ENCODE measurements at regions not wholly inside any gene's neighbourhood (a gene's known extent, or its start where the extent isn't known, plus 50 kb on each side); places are given as distances from the start of the nearest gene placed in this dataset.

DNA sequence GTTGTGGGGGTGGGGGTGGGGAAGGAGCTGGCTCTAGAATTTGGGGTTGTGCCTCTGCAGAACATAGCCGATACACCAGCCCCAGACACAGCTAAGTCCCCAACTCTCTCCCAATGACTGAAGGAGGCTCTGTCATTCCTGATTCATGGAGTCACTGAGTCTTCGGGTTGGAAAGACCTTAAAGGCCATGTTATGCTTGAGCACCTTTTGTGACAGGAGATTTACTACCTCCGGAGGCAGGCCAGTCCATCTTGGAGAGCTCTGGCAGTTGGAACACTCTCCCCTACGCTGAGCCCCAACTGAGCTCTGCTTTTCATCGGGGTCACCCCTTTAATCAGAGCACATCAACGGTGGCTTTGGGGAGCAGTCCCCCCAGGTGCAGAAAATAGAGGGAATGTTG lies 284.4 kb upstream of the GJB5 start:
- TF ChIP-seq POLR2A (IDR thresholded peaks at IDR 0.05) (no peak), EP300 (IDR thresholded peaks at IDR 0.05) (no peak)
- TF ChIP-seq, protein P1, sequence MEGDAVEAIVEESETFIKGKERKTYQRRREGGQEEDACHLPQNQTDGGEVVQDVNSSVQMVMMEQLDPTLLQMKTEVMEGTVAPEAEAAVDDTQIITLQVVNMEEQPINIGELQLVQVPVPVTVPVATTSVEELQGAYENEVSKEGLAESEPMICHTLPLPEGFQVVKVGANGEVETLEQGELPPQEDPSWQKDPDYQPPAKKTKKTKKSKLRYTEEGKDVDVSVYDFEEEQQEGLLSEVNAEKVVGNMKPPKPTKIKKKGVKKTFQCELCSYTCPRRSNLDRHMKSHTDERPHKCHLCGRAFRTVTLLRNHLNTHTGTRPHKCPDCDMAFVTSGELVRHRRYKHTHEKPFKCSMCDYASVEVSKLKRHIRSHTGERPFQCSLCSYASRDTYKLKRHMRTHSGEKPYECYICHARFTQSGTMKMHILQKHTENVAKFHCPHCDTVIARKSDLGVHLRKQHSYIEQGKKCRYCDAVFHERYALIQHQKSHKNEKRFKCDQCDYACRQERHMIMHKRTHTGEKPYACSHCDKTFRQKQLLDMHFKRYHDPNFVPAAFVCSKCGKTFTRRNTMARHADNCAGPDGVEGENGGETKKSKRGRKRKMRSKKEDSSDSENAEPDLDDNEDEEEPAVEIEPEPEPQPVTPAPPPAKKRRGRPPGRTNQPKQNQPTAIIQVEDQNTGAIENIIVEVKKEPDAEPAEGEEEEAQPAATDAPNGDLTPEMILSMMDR (IDR thresholded peaks at IDR 0.05) = no peak

All from sigmoid colon (tissue), 4 donors.